Smooth muscle cell (in vitro differentiated cells): ENCODE measurements at regions not wholly inside any gene's neighbourhood (a gene's known extent, or its start where the extent isn't known, plus 50 kb on each side); places are given as distances from the start of the nearest gene placed in this dataset.

Experiments
- DNase-seq: peaks from one replicate; lab custom pipeline; 2025; ENCODE audit not compliant: unreplicated experiment; lab: John Stamatoyannopoulos, UW
- H2AFZ ChIP-seq: fragments of 200-600 bp; sonication (generic); 2 replicates; pipeline ENCODE4 v1.6.0; 2016; ENCODE audit warnings: antibody characterized with exemption, low read depth, mild to moderate bottlenecking
- H3F3A ChIP-seq: fragments of 200-600 bp; sonication (generic); 2 replicates; pipeline ENCODE4 v1.6.0; 2017; ENCODE audit warnings: antibody characterized with exemption, low read depth
- H3K27ac ChIP-seq: fragments of 200-600 bp; sonication (generic); 2 replicates; pipeline ENCODE4 v1.5.1; 2016; ENCODE audit warnings: low read depth, mild to moderate bottlenecking
- H3K27me3 ChIP-seq: fragments of 200-600 bp; sonication (generic); 2 replicates; pipeline ENCODE4 v1.6.1; 2016; ENCODE audit warnings: low read depth, mild to moderate bottlenecking
- H3K36me3 ChIP-seq: fragments of 200-600 bp; sonication (generic); 2 replicates; pipeline ENCODE4 v1.5.1; 2016; ENCODE audit warnings: low read depth
- H3K4me1 ChIP-seq: fragments of 200-600 bp; sonication (generic); 2 replicates; pipeline ENCODE4 v1.5.1; 2016; ENCODE audit warnings: low read depth
- H3K4me2 ChIP-seq: fragments of 200-600 bp; sonication (generic); 2 replicates; pipeline ENCODE4 v1.6.0; 2016; ENCODE audit warnings: mild to moderate bottlenecking
- H3K4me3 ChIP-seq: fragments of 200-600 bp; sonication (generic); 2 replicates; pipeline ENCODE4 v1.5.1; 2016; ENCODE audit warnings: mild to moderate bottlenecking
- H3K79me2 ChIP-seq: fragments of 200-600 bp; sonication (generic); 2 replicates; pipeline ENCODE4 v1.6.0; 2016; ENCODE audit warnings: low read depth, mild to moderate bottlenecking
- H3K9ac ChIP-seq: fragments of 200-600 bp; sonication (generic); 2 replicates; pipeline ENCODE4 v1.6.0; 2016; ENCODE audit warnings: low read depth
- H3K9me3 ChIP-seq: fragments of 200-600 bp; sonication (generic); replicated peaks from 2 replicates; pipeline ENCODE4 v1.5.1; 2016; ENCODE audit warnings: low read depth
- H4K20me1 ChIP-seq: fragments of 200-600 bp; sonication (generic); 2 replicates; pipeline ENCODE4 v1.6.0; 2016; ENCODE audit warnings: low read depth
- WGBS: methylation state at CpG from one replicate; pipeline ENCODE4 v1.1.7; 2016; ENCODE audit warnings: low lambda C conversion rate; 5-methylcytosine and 5-hydroxymethylcytosine counted together
- TF ChIP-seq, protein P1 (sequence below): fragments of 200-600 bp; sonication (generic); IDR thresholded peaks from 2 replicates; pipeline ENCODE4 v1.5.1; 2017; ENCODE audit warnings: borderline replicate concordance, mild to moderate bottlenecking, antibody characterized with exemption; ENCODE audit not compliant: insufficient read depth, poor library complexity, severe bottlenecking

DNA sequence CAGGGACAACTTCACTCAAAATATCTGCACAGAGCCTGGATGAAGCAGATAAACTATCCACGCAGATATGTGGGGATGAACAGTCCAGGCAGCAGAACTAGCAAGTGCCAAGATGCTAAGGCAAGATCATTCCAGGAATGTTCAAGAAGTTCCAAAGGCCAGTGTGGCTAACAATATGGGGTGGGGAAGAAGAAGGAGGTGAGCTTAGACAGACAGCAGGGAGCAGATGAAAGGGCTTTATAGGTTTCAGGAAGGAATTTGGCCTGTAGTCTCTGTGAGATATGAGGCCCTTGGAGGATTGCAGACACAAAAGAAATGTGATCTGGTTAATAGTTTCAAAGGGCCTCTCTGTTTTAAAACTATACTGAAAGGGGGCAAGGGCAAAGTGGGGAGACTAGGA lies 63.5 kb upstream of the PPM1H start:
- H3K27ac ChIP-seq = no peak overlapping the region
- DNase-seq = no peak
- H4K20me1 ChIP-seq = no peaks in the 10 kb centered on the region
- H3K4me1 ChIP-seq = peaks cover 4% of the 10 kb centered on the region
- H3K4me2 ChIP-seq = no peak overlapping the region
- H3K27me3 ChIP-seq = no peaks in the 10 kb centered on the region
- no peaks in the 10 kb centered on the region for H3K36me3 ChIP-seq
- H3K79me2 ChIP-seq = no peaks in the 10 kb centered on the region
- H3K9ac ChIP-seq = no peak overlapping the region
- H3K4me3 ChIP-seq = no peak overlapping the region
- TF ChIP-seq, protein P1, sequence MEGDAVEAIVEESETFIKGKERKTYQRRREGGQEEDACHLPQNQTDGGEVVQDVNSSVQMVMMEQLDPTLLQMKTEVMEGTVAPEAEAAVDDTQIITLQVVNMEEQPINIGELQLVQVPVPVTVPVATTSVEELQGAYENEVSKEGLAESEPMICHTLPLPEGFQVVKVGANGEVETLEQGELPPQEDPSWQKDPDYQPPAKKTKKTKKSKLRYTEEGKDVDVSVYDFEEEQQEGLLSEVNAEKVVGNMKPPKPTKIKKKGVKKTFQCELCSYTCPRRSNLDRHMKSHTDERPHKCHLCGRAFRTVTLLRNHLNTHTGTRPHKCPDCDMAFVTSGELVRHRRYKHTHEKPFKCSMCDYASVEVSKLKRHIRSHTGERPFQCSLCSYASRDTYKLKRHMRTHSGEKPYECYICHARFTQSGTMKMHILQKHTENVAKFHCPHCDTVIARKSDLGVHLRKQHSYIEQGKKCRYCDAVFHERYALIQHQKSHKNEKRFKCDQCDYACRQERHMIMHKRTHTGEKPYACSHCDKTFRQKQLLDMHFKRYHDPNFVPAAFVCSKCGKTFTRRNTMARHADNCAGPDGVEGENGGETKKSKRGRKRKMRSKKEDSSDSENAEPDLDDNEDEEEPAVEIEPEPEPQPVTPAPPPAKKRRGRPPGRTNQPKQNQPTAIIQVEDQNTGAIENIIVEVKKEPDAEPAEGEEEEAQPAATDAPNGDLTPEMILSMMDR = no peak
- H3F3A ChIP-seq = no peaks in the 10 kb centered on the region
- H2AFZ ChIP-seq = no peak overlapping the region
- 79% methylated on average over 1 of the region's 1 CpG for WGBS
- H3K9me3 ChIP-seq = no peaks in the 10 kb centered on the region

DNA sequence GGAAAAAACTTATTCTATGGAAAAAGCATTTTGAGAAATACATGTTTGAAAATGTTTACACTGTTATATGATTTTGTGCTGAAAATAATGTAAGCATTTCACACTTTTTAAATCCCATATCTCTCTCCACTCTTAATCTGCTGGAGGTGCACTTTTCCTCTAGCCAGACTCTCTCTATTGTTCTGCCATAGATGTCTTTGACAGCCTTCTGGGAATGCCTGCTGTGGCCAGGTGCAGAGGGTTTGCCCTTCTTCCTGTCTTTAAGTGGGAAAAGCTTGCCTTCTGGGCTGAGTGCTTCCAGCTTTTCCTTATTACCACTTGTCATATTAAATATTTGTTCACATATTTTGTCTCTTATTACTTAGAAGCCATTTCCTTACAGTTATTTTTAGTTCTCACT lies 60.1 kb upstream of the PPM1H start:
- TF ChIP-seq, protein P1 = no peak
- Histone ChIP-seq H4K20me1 (no peaks in the 10 kb centered on the region), H3K4me3 (no peak overlapping the region), H3K9ac (no peak overlapping the region), H3K27ac (no peak overlapping the region), H3K36me3 (no peaks in the 10 kb centered on the region), H3K27me3 (no peaks in the 10 kb centered on the region), H3K9me3 (no peaks in the 10 kb centered on the region), H3K4me2 (no peak overlapping the region), H3K4me1 (peaks cover 4% of the 10 kb centered on the region), H3F3A (no peaks in the 10 kb centered on the region), H2AFZ (no peak overlapping the region), H3K79me2 (no peaks in the 10 kb centered on the region)
- DNase-seq = no peak

DNA sequence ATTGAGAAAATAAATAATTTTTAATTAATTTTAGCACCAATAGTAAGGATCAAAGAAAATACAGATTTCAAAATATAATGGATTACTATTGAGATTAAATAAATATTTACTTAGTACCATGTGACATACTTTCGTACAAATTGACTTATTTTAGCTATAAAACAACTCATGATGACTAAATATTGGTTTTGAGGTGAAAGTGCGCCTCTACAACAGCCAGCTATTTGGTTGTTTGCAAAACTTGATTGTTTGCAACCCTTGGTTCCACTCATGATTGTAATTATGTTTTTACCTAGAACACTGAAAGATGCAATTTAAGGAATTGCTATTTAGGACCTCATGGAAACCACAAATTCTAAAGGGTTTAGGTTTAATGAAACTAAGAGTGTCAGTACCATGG lies 51.9 kb upstream of the PPM1H start:
- Histone ChIP-seq H3K4me2 (no peak overlapping the region), H3K36me3 (no peaks in the 10 kb centered on the region), H3K27ac (no peak overlapping the region), H3K9me3 (no peaks in the 10 kb centered on the region), H3K27me3 (no peaks in the 10 kb centered on the region), H4K20me1 (no peaks in the 10 kb centered on the region), H3K79me2 (no peaks in the 10 kb centered on the region), H3K4me3 (no peak overlapping the region), H3F3A (no peaks in the 10 kb centered on the region), H3K4me1 (no peaks in the 10 kb centered on the region), H3K9ac (no peak overlapping the region), H2AFZ (no peak overlapping the region)
- 69% methylated on average over 2 of the region's 2 CpGs for WGBS
- no peak for DNase-seq
- TF ChIP-seq, protein P1 = no peak
